Stomach (tissue), 8 donors: ENCODE measurements at regions not wholly inside any gene's neighbourhood (a gene's known extent, or its start where the extent isn't known, plus 50 kb on each side); places are given as distances from the start of the nearest gene placed in this dataset.

ENCODE experiments used
- DNase-seq, 2 donors: peaks; one replicate each; pipeline versions ENCODE4 v3.0.0 to v3.0.0-alpha.2; 2013 to 2019
- H3K27ac ChIP-seq, 5 donors: fragments of 200-600 bp in 4 of 5; sonication (generic) in 4 of 5; one replicate each; pipeline ENCODE4 v1.5.1; 2013 to 2019; ENCODE audit warnings: mild to moderate bottlenecking in 1 of 5, moderate library complexity in 1 of 5
- H3K27me3 ChIP-seq, 3 donors: fragments of 200-600 bp; sonication (generic); one replicate each; pipeline ENCODE4 v1.5.1; 2017 to 2019; ENCODE audit warnings: mixed run types in 1 of 3
- H3K36me3 ChIP-seq, 4 donors: fragments of 200-600 bp; sonication (generic); 1 replicate in 3 of 4; 2 replicates in 1 of 4; pipeline ENCODE4 v1.5.1; 2016 to 2019
- H3K4me1 ChIP-seq, 4 donors: fragments of 200-600 bp; sonication (generic); one replicate each; pipeline ENCODE4 v1.5.1; 2016 to 2019
- H3K4me3 ChIP-seq, 4 donors: fragments of 200-600 bp; sonication (generic) in 3 of 4; one replicate each; pipeline ENCODE4 v1.5.1; 2016 to 2019; ENCODE audit warnings: mild to moderate bottlenecking in 1 of 4
- H3K9me3 ChIP-seq, 4 donors: fragments of 200-600 bp; sonication (generic); one replicate each; pipeline ENCODE4 v1.5.1; 2016 to 2019
- CTCF ChIP-seq, 7 experiments: fragments of 450-650 bp in 4 of 7; fragments of 200-600 bp in 3 of 7; sonication (generic) in 3 of 7; IDR thresholded peaks; one replicate each; pipeline ENCODE4 v1.5.1; 2016 to 2019; ENCODE audit warnings: antibody characterized with exemption in 7 of 7, control low read depth in 2 of 7, mild to moderate bottlenecking in 1 of 7
- EP300 ChIP-seq: sonication (generic); formaldehyde crosslinking; IDR thresholded peaks from one replicate; pipeline ENCODE4 v1.6.1; 2017; ENCODE audit warnings: antibody characterized with exemption
- POLR2A ChIP-seq, 4 donors: fragments of 450-650 bp; IDR thresholded peaks; one replicate each; pipeline ENCODE4 v1.6.1; 2016; ENCODE audit warnings: antibody characterized with exemption in 4 of 4, control low read depth in 2 of 4, mild to moderate bottlenecking in 1 of 4, moderate library complexity in 1 of 4
- POLR2AphosphoS5 ChIP-seq, 3 donors: sonication (generic); formaldehyde crosslinking; IDR thresholded peaks; one replicate each; pipeline ENCODE4 v1.6.1; 2016; ENCODE audit warnings: antibody characterized with exemption in 3 of 3
- WGBS, 5 donors: extraction: QIAGEN DNeasy Blood & Tissue Kit in 3 of 5; methylation state at CpG; one replicate each; pipeline versions ENCODE4 v1.1.5 to v1.1.7; 2013 to 2018; 5-methylcytosine and 5-hydroxymethylcytosine counted together
- intact Hi-C: fragments of 100-400 bp; cut with DNase I; formaldehyde crosslinking; loops from one replicate; pipeline ENCODE4 v1.15.1; 2023; ENCODE audit warnings: low total_unique reads
- donor health status: healthy with polysubstance abuse.
- donor health status: Bipolar disorder and iron deficiency.
- donor health status: healthy.

- Histone ChIP-seq H3K4me1 (no peaks in the 10 kb centered on the region), H3K27ac (no peak overlapping the region), H3K27me3 (no peaks in the 10 kb centered on the region), H3K36me3 (no peaks in the 10 kb centered on the region), H3K9me3 (no peaks in the 10 kb centered on the region), H3K4me3 (no peak overlapping the region)
- TF ChIP-seq POLR2AphosphoS5 (IDR thresholded peaks at IDR 0.05) (no peak), POLR2A (IDR thresholded peaks at IDR 0.05) (no peak), CTCF (IDR thresholded peaks at IDR 0.05) (no peak), EP300 (no peak)
- intact Hi-C loops, result no loop called here
- no peak for DNase-seq
These were observed 317.7 kb downstream of the RDH14 start for GRCh38 chr2:18242716-18243115.

GRCh38 chr2:18238209-18238608 is 322.2 kb downstream of the RDH14 start:
- no peak for DNase-seq
- no peaks in the 10 kb centered on the region for H3K36me3 ChIP-seq
- H3K4me1 ChIP-seq, result no peaks in the 10 kb centered on the region
- H3K4me3 ChIP-seq, result no peak overlapping the region
- intact Hi-C loops, result no loop called here
- no peak for TF ChIP-seq CTCF (IDR thresholded peaks at IDR 0.05)
- no peak for TF ChIP-seq POLR2AphosphoS5 (IDR thresholded peaks at IDR 0.05)
- TF ChIP-seq POLR2A (IDR thresholded peaks at IDR 0.05), result no peak
- no peak for TF ChIP-seq EP300
- 54 to 70% (median 67%) methylated on average over 5 of the region's 5 CpGs for WGBS, 5 donors
- H3K27ac ChIP-seq, result no peak overlapping the region
- H3K27me3 ChIP-seq, result no peaks in the 10 kb centered on the region
- H3K9me3 ChIP-seq, result no peaks in the 10 kb centered on the region

- TF ChIP-seq CTCF (IDR thresholded peaks at IDR 0.05) (no peak), POLR2AphosphoS5 (IDR thresholded peaks at IDR 0.05) (no peak), EP300 (no peak), POLR2A (IDR thresholded peaks at IDR 0.05) (no peak)
These were observed 323.2 kb downstream of the RDH14 start for GRCh38 chr2:18237298-18237697.

GRCh38 chr2:18232731-18233438 is 327.6 kb downstream of the RDH14 start:
- 25 to 46% (median 28%) methylated on average over 3 of the region's 3 CpGs for WGBS, 5 donors
- H3K36me3 ChIP-seq, result no peaks in the 10 kb centered on the region
- intact Hi-C loops, result no loop called here
- no peak for DNase-seq
- TF ChIP-seq EP300 (no peak), CTCF (IDR thresholded peaks at IDR 0.05) (no peak), POLR2A (IDR thresholded peaks at IDR 0.05) (no peak), POLR2AphosphoS5 (IDR thresholded peaks at IDR 0.05) (no peak)
- no peak overlapping the region for H3K4me3 ChIP-seq
- H3K9me3 ChIP-seq, result no peaks in the 10 kb centered on the region
- H3K4me1 ChIP-seq, result no peaks in the 10 kb centered on the region
- no peaks in the 10 kb centered on the region for H3K27me3 ChIP-seq
- H3K27ac ChIP-seq, result no peak overlapping the region

More at GRCh38 chr2:18237298-18237697, 323.2 kb downstream of the RDH14 start:
- Histone ChIP-seq H3K27me3 (no peaks in the 10 kb centered on the region), H3K36me3 (no peaks in the 10 kb centered on the region), H3K9me3 (no peaks in the 10 kb centered on the region), H3K27ac (no peak overlapping the region), H3K4me1 (no peaks in the 10 kb centered on the region), H3K4me3 (no peak overlapping the region)
- intact Hi-C loops, result no loop called here
- WGBS, 5 donors, result 33 to 58% (median 47%) methylated on average over 2 of the region's 2 CpGs
- DNase-seq, result no peak
